ENCODE measurements at regions not wholly inside any gene's neighbourhood (a gene's known extent, or its start where the extent isn't known, plus 50 kb on each side); places are given as distances from the start of the nearest gene placed in this dataset.

DNA sequence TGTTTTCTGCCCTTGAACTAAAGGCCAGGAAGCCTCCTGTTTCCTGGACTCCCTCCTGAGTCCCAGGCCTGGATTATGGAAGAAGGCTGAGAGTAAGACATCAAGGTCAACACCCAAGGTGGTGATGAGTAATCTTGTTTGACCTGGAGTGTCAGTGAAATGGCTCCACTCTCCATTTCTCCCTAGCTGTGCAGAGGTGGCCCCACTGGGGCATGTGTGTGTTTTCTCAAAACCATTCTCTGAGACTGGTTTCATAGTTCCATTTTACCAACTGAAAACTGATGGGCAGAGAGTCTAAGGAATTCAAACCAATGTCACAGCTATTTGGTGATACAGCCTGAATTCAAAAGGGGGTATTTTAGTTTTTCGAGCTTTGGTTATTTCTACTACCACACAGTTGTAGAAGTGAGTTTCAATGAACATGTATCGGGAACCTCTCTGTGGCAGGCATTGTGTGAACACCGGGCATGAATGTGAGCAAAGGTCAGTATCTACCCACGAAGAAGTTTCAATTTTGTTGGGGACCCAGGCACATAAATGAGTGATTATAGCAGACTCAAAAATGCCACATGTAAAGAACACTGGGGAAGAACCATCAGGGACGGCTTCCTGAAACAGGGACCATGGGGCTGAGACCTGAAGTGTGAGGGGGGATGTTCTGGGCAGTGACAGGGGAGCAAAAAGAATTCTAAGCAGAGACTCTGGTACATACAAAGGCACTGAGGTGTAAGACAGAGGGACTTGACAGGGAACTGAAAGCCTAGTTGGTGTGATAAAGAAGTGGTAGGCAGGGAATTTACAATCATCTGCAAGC lies 269.6 kb upstream of the KLF4 start:
- H3K36me3 ChIP-seq (ENCODE audit: low read depth, low read length): no peaks in the 10 kb centered on the region
- H2AFZ ChIP-seq (ENCODE audit: low read length): no peak overlapping the region
- no peak overlapping the region for H3K4me2 ChIP-seq (ENCODE audit: low read length)
- no peak for TF ChIP-seq EZH2phosphoT487 (IDR thresholded peaks at IDR 0.05; ENCODE audit: borderline replicate concordance, low read length)
- TF ChIP-seq, protein P1, sequence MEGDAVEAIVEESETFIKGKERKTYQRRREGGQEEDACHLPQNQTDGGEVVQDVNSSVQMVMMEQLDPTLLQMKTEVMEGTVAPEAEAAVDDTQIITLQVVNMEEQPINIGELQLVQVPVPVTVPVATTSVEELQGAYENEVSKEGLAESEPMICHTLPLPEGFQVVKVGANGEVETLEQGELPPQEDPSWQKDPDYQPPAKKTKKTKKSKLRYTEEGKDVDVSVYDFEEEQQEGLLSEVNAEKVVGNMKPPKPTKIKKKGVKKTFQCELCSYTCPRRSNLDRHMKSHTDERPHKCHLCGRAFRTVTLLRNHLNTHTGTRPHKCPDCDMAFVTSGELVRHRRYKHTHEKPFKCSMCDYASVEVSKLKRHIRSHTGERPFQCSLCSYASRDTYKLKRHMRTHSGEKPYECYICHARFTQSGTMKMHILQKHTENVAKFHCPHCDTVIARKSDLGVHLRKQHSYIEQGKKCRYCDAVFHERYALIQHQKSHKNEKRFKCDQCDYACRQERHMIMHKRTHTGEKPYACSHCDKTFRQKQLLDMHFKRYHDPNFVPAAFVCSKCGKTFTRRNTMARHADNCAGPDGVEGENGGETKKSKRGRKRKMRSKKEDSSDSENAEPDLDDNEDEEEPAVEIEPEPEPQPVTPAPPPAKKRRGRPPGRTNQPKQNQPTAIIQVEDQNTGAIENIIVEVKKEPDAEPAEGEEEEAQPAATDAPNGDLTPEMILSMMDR (conservative IDR thresholded peaks at IDR 0.05; ENCODE audit: low read depth, low read length): no peak
- no peak for TF ChIP-seq EZH2 (IDR thresholded peaks at IDR 0.05; ENCODE audit: low read length, unreplicated experiment)
- H4K20me1 ChIP-seq (ENCODE audit: low read length): no peaks in the 10 kb centered on the region
- no peak overlapping the region for H3K27ac ChIP-seq (ENCODE audit: low read length)
- H3K4me1 ChIP-seq (ENCODE audit: insufficient read depth, low read length): peaks cover 20% of the 10 kb centered on the region
- H3K4me3 ChIP-seq (ENCODE audit: low read length): no peak overlapping the region
- ChIA-PET CTCF (no interaction called here), POLR2A (ENCODE audit: unreplicated experiment) (no interaction called here)
- ATAC-seq (no peak), DNase-seq (no peak)
- no peaks in the 10 kb centered on the region for H3F3A ChIP-seq (ENCODE audit: low read length, unreplicated experiment)
- no peaks in the 10 kb centered on the region for H3K79me2 ChIP-seq (ENCODE audit: low read length)
- no peak overlapping the region for H3K9ac ChIP-seq (ENCODE audit: low read length)
- BruUV-seq (replicated peaks): no TSS peak
- no peaks in the 10 kb centered on the region for H3K9me3 ChIP-seq (ENCODE audit: low read length)
- H3K9me2 ChIP-seq (replicated peaks; ENCODE audit: low read length): no peaks in the 10 kb centered on the region
- no peaks in the 10 kb centered on the region for H3K27me3 ChIP-seq (ENCODE audit: low read length)
- intact Hi-C loops (cut with micrococcal nuclease): loop anchor here (10.0 kb wide), 1 partner anchor 716 kb away; no protein-coding TSS in a partner anchor

DNA sequence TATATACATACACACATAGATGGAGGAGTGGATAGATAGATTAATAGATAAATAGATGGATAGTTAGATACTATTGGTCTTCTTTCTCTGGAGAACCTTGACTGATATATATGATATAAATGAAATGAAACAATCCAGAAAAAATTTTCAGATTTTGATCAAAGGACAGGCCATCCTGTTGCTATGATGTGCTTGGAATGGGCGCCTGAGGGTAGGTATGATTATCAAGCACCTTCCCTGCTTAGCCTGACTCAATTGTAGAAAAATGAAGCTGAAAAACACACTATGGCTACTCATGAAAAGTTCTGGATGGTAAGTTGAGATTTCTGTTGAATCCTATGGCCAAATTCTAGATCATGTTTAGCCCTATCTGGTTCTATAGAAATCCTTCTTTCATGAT lies 266.5 kb upstream of the KLF4 start:
- DNase-seq (no peak), ATAC-seq (no peak)
- ChIA-PET POLR2A (ENCODE audit: unreplicated experiment) (no interaction called here), CTCF (no interaction called here)
- H4K20me1 ChIP-seq (ENCODE audit: low read length): no peaks in the 10 kb centered on the region
- intact Hi-C loops (cut with micrococcal nuclease): loop anchor here (10.0 kb wide), 1 partner anchor 719 kb away; no protein-coding TSS in a partner anchor
- H3K4me3 ChIP-seq (ENCODE audit: low read length): no peak overlapping the region
- peaks cover 4% of the 10 kb centered on the region for H3F3A ChIP-seq (ENCODE audit: low read length, unreplicated experiment)
- H3K9me2 ChIP-seq (replicated peaks; ENCODE audit: low read length): no peaks in the 10 kb centered on the region
- H3K9ac ChIP-seq (ENCODE audit: low read length): peak overlapping the region; percentile 14; the same call in 1 of the 2 replicates
- BruUV-seq (replicated peaks): no TSS peak
- no peaks in the 10 kb centered on the region for H3K36me3 ChIP-seq (ENCODE audit: low read depth, low read length)
- peak overlapping the region; percentile 55; the same call in 1 of the 2 replicates for H3K4me2 ChIP-seq (ENCODE audit: low read length)
- peak overlapping the region; percentile 89 for H3K27ac ChIP-seq (ENCODE audit: low read length)
- H2AFZ ChIP-seq (ENCODE audit: low read length): no peak overlapping the region
- peaks cover 37% of the 10 kb centered on the region for H3K4me1 ChIP-seq (ENCODE audit: insufficient read depth, low read length)
- H3K9me3 ChIP-seq (ENCODE audit: low read length): no peaks in the 10 kb centered on the region
- TF ChIP-seq, protein P1 (conservative IDR thresholded peaks at IDR 0.05; ENCODE audit: low read depth, low read length): no peak
- no peak for TF ChIP-seq EZH2 (IDR thresholded peaks at IDR 0.05; ENCODE audit: low read length, unreplicated experiment)
- TF ChIP-seq EZH2phosphoT487 (IDR thresholded peaks at IDR 0.05; ENCODE audit: borderline replicate concordance, low read length): no peak
- no peaks in the 10 kb centered on the region for H3K27me3 ChIP-seq (ENCODE audit: low read length)
- no peaks in the 10 kb centered on the region for H3K79me2 ChIP-seq (ENCODE audit: low read length)

DNA sequence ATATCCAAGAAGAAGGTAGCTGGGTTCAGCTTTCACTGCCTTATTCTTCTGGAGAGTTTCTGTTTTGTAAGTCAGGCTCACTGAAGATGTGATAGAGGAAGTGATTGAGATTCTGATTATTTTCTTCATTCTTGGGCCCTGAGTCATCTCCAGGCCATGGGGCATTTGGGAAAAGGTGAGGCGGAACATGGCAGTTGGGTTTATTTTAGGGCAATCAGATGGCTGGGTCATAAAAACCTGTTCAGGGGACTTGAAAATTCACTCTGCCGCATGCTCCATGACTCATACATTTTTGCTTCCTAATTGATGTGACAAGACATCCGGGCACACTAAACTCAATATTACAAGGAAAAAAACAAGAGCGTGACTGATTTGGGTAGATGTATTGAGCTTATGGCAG lies 265.7 kb upstream of the KLF4 start:
- DNase-seq (peak; percentile 92), ATAC-seq (peak; percentile 57)
- H3K27me3 ChIP-seq (ENCODE audit: low read length): no peaks in the 10 kb centered on the region
- H3K79me2 ChIP-seq (ENCODE audit: low read length): no peaks in the 10 kb centered on the region
- H3K9me2 ChIP-seq (replicated peaks; ENCODE audit: low read length): no peaks in the 10 kb centered on the region
- H4K20me1 ChIP-seq (ENCODE audit: low read length): no peaks in the 10 kb centered on the region
- no peak for TF ChIP-seq EZH2phosphoT487 (IDR thresholded peaks at IDR 0.05; ENCODE audit: borderline replicate concordance, low read length)
- no peak for TF ChIP-seq EZH2 (IDR thresholded peaks at IDR 0.05; ENCODE audit: low read length, unreplicated experiment)
- TF ChIP-seq, protein P1 (conservative IDR thresholded peaks at IDR 0.05; ENCODE audit: low read depth, low read length): no peak
- H3F3A ChIP-seq (ENCODE audit: low read length, unreplicated experiment): peaks cover 6% of the 10 kb centered on the region
- peak overlapping the region; percentile 79 for H3K4me2 ChIP-seq (ENCODE audit: low read length)
- H3K27ac ChIP-seq (ENCODE audit: low read length): peak overlapping the region; percentile 89
- ChIA-PET CTCF (interaction anchor here (1.0 kb wide), 1 partner anchor 518 kb away, joined by 4 read pairs; no protein-coding TSS in a partner anchor), POLR2A (ENCODE audit: unreplicated experiment) (interaction anchor here (0.7 kb wide), 2 partner anchors 57 to 266 kb away, joined by 3 to 4 read pairs; partner anchors contain the start of gene KLF4)
- no peak overlapping the region for H3K4me3 ChIP-seq (ENCODE audit: low read length)
- H3K9ac ChIP-seq (ENCODE audit: low read length): peak overlapping the region; percentile 31; the same call in 1 of the 2 replicates
- H3K36me3 ChIP-seq (ENCODE audit: low read depth, low read length): no peaks in the 10 kb centered on the region
- H3K9me3 ChIP-seq (ENCODE audit: low read length): no peaks in the 10 kb centered on the region
- no TSS peak for BruUV-seq (replicated peaks)
- H3K4me1 ChIP-seq (ENCODE audit: insufficient read depth, low read length): peaks cover 45% of the 10 kb centered on the region
- intact Hi-C loops (cut with micrococcal nuclease): loop anchor here (1.0 to 10.0 kb wide), 4 partner anchors 39 to 720 kb away; no protein-coding TSS in a partner anchor
- no peak overlapping the region for H2AFZ ChIP-seq (ENCODE audit: low read length)
